ENCODE measurements at regions not wholly inside any gene's neighbourhood (a gene's known extent, or its start where the extent isn't known, plus 50 kb on each side); places are given as distances from the start of the nearest gene placed in this dataset.

DNA sequence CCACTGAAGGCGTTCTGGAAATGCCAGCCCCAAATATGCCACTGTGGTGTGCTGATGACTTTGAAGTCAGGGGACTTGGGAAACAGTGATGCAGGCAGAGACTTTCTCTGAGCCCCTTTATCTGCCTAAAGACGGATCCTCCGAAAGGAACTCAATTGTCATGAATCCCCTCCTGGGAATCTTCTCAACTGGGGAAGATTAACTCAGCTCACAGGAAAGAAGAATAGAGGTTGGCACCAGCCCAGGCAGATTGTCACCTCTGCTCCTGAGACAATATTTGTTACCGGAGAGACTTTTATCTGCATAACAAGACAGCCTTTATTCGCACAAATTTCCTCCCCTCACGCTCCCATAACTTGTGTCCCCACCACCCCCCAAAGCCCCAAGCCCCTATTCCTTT, 414.4 kb downstream of the FUT8 start:
- TF ChIP-seq, protein P1, sequence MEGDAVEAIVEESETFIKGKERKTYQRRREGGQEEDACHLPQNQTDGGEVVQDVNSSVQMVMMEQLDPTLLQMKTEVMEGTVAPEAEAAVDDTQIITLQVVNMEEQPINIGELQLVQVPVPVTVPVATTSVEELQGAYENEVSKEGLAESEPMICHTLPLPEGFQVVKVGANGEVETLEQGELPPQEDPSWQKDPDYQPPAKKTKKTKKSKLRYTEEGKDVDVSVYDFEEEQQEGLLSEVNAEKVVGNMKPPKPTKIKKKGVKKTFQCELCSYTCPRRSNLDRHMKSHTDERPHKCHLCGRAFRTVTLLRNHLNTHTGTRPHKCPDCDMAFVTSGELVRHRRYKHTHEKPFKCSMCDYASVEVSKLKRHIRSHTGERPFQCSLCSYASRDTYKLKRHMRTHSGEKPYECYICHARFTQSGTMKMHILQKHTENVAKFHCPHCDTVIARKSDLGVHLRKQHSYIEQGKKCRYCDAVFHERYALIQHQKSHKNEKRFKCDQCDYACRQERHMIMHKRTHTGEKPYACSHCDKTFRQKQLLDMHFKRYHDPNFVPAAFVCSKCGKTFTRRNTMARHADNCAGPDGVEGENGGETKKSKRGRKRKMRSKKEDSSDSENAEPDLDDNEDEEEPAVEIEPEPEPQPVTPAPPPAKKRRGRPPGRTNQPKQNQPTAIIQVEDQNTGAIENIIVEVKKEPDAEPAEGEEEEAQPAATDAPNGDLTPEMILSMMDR (IDR thresholded peaks at IDR 0.05): no peak
- no peak for TF ChIP-seq POLR2A (IDR thresholded peaks at IDR 0.05)
